Esophagus squamous epithelium (tissue), 5 donors: ENCODE measurements at regions not wholly inside any gene's neighbourhood (a gene's known extent, or its start where the extent isn't known, plus 50 kb on each side); places are given as distances from the start of the nearest gene placed in this dataset.

ENCODE experiments used
- DNase-seq: peaks from one replicate; lab custom pipeline; 2025; lab: John Stamatoyannopoulos, UW
- H3K27ac ChIP-seq, 4 donors: fragments of 200-600 bp; sonication (generic); one replicate each; pipeline ENCODE4 v1.5.1; 2016 to 2019; ENCODE audit warnings: mild to moderate bottlenecking in 1 of 4
- H3K27me3 ChIP-seq, 4 donors: fragments of 200-600 bp; sonication (generic); 1 replicate in 3 of 4; 2 replicates in 1 of 4; pipeline versions ENCODE4 v1.5.1 to v1.6.0; 2017 to 2021; ENCODE audit warnings: antibody characterized with exemption in 1 of 4
- H3K36me3 ChIP-seq, 3 donors: fragments of 200-600 bp; sonication (generic); one replicate each; pipeline ENCODE4 v1.5.1; 2016 to 2019
- H3K4me1 ChIP-seq, 3 donors: fragments of 200-600 bp; sonication (generic); one replicate each; pipeline ENCODE4 v1.5.1; 2017 to 2019
- H3K4me3 ChIP-seq, 4 donors: fragments of 200-600 bp; sonication (generic); 1 replicate in 3 of 4; 2 replicates in 1 of 4; pipeline ENCODE4 v1.5.1; 2016 to 2019; ENCODE audit warnings: mild to moderate bottlenecking in 2 of 4, moderate library complexity in 1 of 4
- H3K9me3 ChIP-seq, 3 donors: fragments of 200-600 bp; sonication (generic); one replicate each; pipeline ENCODE4 v1.5.1; 2016 to 2019
- CTCF ChIP-seq, 6 experiments: fragments of 450-650 bp in 4 of 6; fragments of 200-600 bp in 2 of 6; sonication (generic) in 2 of 6; IDR thresholded peaks; one replicate each; pipeline ENCODE4 v1.5.1; 2016 to 2019; ENCODE audit warnings: antibody characterized with exemption in 6 of 6, mild to moderate bottlenecking in 4 of 6, moderate library complexity in 4 of 6
- POLR2A ChIP-seq, 4 donors: fragments of 450-650 bp; IDR thresholded peaks; one replicate each; pipeline ENCODE4 v1.6.1; 2017; ENCODE audit warnings: antibody characterized with exemption in 4 of 4, mild to moderate bottlenecking in 4 of 4, moderate library complexity in 3 of 4
- WGBS, 2 donors: methylation state at CpG; one replicate each; pipeline ENCODE4 v1.1.5; 2018; 5-methylcytosine and 5-hydroxymethylcytosine counted together
- intact Hi-C: fragments of 100-400 bp; cut with DNase I; formaldehyde crosslinking; loops from one replicate; pipeline ENCODE4 v1.15.0; 2022
- donor health status: DM: yes; HTN: yes; CAD: no.

DNA sequence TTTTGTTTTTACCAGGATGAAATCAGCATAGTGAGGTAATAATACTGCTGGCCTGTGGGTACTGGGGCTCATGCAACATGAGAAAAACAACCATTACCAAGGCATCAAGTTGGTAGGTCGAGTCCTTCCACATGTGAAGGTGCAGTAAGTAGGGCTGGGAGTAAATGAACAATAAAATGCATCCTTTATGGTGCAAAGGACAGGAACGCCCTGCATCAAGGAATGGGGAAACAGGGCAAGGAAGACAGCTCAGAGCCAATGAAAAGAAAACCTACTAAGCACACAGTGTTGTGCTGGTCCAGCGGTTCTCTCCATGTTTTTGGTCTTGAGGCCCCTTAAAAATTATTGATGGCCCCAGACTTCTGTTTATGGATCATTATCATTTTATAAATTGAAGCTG lies 168.5 kb upstream of the TPM1 start:
- intact Hi-C loops: no loop called here
- Histone ChIP-seq H3K4me3 (no peak overlapping the region), H3K27ac (peak overlapping the region in 2 of 4 donors; percentile 40 to 70), H3K4me1 (no peaks in the 10 kb centered on the region), H3K9me3 (no peaks in the 10 kb centered on the region), H3K36me3 (no peaks in the 10 kb centered on the region), H3K27me3 (peaks cover 0 to 61% (median 0%) of the 10 kb centered on the region in 4 donors)
- no peak for DNase-seq
- TF ChIP-seq POLR2A (IDR thresholded peaks at IDR 0.05) (no peak), CTCF (IDR thresholded peaks at IDR 0.05) (no peak)
- WGBS, 2 donors: 71 to 87% methylated on average over 3 of the region's 3 CpGs

DNA sequence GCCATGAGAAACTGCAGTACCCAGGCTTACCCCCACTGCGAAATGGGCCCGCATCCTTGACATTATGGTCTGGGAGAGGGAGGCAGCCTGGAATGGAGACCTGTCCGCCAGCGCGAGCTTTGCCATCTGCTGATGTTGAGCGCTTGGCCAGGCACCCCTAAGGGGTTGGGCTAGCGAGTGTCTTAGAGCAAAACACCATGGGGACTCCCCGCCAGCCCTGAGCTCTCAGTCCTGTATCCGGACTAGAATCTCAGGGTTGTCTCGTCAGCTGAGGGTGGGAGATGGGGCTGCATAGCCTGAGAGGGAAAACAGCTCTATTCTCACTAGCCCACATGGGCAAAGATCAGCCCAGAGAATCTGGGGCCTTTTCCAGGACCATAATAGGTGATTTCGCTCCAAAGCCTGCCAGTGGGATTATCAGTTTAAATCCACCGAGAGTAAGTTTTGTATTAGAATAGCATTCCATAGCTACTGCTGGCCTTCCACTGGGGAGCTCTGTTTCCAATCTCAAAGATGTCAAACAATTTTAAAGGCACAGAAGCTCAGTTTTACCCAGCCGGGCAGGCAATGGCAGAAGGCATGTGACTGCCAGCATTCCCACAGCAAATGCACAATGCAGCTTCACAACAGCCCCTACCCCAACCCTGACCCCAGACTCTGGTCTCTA lies 167.5 kb upstream of the TPM1 start:
- Histone ChIP-seq H3K4me1 (peaks cover 0 to 2% (median 0%) of the 10 kb centered on the region in 3 donors), H3K36me3 (no peaks in the 10 kb centered on the region), H3K9me3 (no peaks in the 10 kb centered on the region), H3K27me3 (peaks cover 0 to 71% (median 0%) of the 10 kb centered on the region in 4 donors), H3K27ac (peak overlapping the region in 3 of 4 donors; percentile 40 to 82 (median 70)), H3K4me3 (peak overlapping the region in 1 of 4 donors; percentile 7)
- TF ChIP-seq CTCF (IDR thresholded peaks at IDR 0.05) (no peak), POLR2A (IDR thresholded peaks at IDR 0.05) (no peak)
- intact Hi-C loops: no loop called here
- 80 to 84% methylated on average over 3 to 5 of the region's 13 CpGs for WGBS, 2 donors
- no peak for DNase-seq

DNA sequence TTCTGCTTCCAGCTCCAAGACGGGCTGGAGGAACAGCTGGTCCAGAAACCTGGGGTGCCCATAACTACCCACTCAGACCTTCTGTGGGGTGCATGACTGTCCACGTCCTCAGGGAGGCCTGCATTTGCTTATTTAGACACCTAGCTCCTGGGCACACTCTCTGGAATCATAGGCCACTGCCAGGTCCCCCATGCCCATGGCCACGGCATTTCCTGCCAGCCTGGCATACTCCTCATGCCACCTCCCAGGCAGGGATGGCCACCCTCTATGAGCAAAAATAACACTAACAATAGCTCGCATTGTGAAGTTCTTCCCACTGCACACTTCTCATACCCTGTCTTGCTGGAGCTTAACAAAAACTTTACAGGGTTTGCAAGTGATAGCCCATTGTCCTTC lies 166.9 kb upstream of the TPM1 start:
- Histone ChIP-seq H3K27ac (peak overlapping the region in 3 of 4 donors; percentile 40 to 82 (median 70)), H3K27me3 (peaks cover 0 to 75% (median 0%) of the 10 kb centered on the region in 4 donors), H3K4me3 (no peak overlapping the region), H3K36me3 (no peaks in the 10 kb centered on the region), H3K9me3 (no peaks in the 10 kb centered on the region), H3K4me1 (peaks cover 0 to 4% (median 2%) of the 10 kb centered on the region in 3 donors)
- no peak for TF ChIP-seq CTCF (IDR thresholded peaks at IDR 0.05)
- no peak for TF ChIP-seq POLR2A (IDR thresholded peaks at IDR 0.05)
- WGBS, 2 donors: 67 to 85% methylated on average over 1 to 4 of the region's 4 CpGs
- DNase-seq: no peak
- intact Hi-C loops: no loop called here

GRCh38 chr15:62877276-62877857 lies 165.2 kb upstream of the TPM1 start:
- H3K4me1 ChIP-seq: peaks cover 2 to 7% (median 4%) of the 10 kb centered on the region in 3 donors
- H3K27ac ChIP-seq: peak overlapping the region in 2 of 4 donors; percentile 11 to 16
- H3K4me3 ChIP-seq: no peak overlapping the region
- WGBS, 2 donors: 84 to 89% methylated on average over 4 to 8 of the region's 9 CpGs
- intact Hi-C loops: no loop called here
- H3K36me3 ChIP-seq: no peaks in the 10 kb centered on the region
- no peak for DNase-seq
- TF ChIP-seq POLR2A (IDR thresholded peaks at IDR 0.05) (no peak), CTCF (IDR thresholded peaks at IDR 0.05) (no peak)
- H3K9me3 ChIP-seq: no peaks in the 10 kb centered on the region
- H3K27me3 ChIP-seq: peaks cover 0 to 88% (median 0%) of the 10 kb centered on the region in 4 donors

DNA sequence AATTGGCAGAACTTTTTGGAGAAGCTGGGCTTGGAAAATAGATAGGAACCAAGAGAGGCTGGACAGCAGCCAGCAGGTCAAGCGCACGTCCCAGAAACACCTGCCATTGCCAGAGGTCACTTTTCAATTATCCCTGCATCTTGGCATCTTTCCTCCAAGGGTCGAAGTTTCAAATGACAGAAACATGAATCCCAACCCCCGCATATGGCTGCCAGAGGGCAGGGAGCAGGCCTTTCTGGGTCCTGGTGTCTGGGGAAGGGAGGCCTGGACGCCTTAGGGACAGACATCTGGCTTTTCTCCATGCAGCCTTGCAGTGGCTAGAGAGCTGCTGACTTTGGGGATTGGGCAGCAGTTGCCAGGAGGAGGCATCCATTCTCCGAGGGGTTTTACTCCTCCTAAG lies 164.5 kb upstream of the TPM1 start:
- WGBS, 2 donors: 74 to 76% methylated on average over 6 of the region's 6 CpGs
- Histone ChIP-seq H3K4me1 (peaks cover 2 to 7% (median 4%) of the 10 kb centered on the region in 3 donors), H3K9me3 (no peaks in the 10 kb centered on the region), H3K27me3 (peaks cover 0 to 92% (median 0%) of the 10 kb centered on the region in 4 donors), H3K36me3 (no peaks in the 10 kb centered on the region), H3K27ac (peak overlapping the region in 1 of 4 donors; percentile 11), H3K4me3 (no peak overlapping the region)
- DNase-seq: no peak
- no peak for TF ChIP-seq CTCF (IDR thresholded peaks at IDR 0.05)
- no peak for TF ChIP-seq POLR2A (IDR thresholded peaks at IDR 0.05)
- intact Hi-C loops: no loop called here
